ENCODE measurements at regions not wholly inside any gene's neighbourhood (a gene's known extent, or its start where the extent isn't known, plus 50 kb on each side); places are given as distances from the start of the nearest gene placed in this dataset.

DNA sequence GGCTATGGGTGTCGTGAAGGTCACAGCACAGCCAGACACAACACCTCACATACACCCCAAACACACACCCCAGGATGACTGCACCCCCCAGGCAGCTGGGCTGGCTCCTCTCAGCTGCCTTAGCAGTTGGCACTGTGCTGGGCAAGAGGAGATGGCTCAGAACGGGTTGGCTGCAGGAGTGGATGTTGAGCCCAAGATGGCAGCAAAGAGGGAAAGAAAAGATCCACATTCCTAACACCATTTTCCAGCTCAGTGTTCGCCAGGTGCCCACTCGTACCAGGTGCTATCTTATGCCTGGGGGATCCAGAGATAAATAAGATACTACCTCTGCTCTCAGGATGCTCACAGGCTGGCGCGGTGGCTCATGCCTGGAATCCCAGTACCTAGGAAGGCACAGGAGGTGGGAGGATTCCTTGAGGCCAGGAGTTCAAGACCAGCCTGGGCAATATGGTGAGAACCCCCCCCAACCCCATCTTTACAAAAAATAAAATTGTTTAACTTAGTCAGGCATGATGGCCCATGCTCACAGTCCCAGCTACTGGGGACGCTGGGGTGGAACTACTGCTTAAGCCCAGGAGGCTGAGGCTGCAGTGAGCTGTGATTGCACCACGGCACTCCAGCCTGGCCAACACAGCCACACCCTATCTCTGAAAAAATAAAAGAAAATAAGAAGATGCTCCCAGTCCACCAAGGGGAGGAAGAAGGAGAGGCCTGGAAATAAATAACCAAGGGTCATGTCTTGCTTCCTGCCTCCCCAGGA, 89.7 kb upstream of the ZNF507 start:
- no peaks in the 10 kb centered on the region for H3K4me1 ChIP-seq (ENCODE audit: control insufficient read depth in 4 of 4, insufficient read depth in 4 of 4, low read length in 3 of 4)
- H3K4me3 ChIP-seq (ENCODE audit: low read depth in 1 of 3, low read length in 3 of 3), result no peak overlapping the region
- peaks cover 0 to 6% (median 2%) of the 10 kb centered on the region in 4 donors for H3K27me3 ChIP-seq (ENCODE audit: control insufficient read depth in 4 of 4, insufficient read depth in 4 of 4, low read length in 3 of 4)
- no peaks in the 10 kb centered on the region for H3K9me3 ChIP-seq (ENCODE audit: control insufficient read depth in 4 of 4, low read length in 3 of 4)
- no peak for TF ChIP-seq GABPA (IDR thresholded peaks at IDR 0.05 in 1 of 2, conservative IDR thresholded peaks at IDR 0.05 in 1 of 2)
- no peak for TF ChIP-seq NR2F2 (IDR thresholded peaks at IDR 0.05)
- no peak for TF ChIP-seq REST (IDR thresholded peaks at IDR 0.05)
- no peak for TF ChIP-seq MAX (IDR thresholded peaks at IDR 0.05)
- no peak for TF ChIP-seq ATF3 (IDR thresholded peaks at IDR 0.05)
- TF ChIP-seq, protein P1, sequence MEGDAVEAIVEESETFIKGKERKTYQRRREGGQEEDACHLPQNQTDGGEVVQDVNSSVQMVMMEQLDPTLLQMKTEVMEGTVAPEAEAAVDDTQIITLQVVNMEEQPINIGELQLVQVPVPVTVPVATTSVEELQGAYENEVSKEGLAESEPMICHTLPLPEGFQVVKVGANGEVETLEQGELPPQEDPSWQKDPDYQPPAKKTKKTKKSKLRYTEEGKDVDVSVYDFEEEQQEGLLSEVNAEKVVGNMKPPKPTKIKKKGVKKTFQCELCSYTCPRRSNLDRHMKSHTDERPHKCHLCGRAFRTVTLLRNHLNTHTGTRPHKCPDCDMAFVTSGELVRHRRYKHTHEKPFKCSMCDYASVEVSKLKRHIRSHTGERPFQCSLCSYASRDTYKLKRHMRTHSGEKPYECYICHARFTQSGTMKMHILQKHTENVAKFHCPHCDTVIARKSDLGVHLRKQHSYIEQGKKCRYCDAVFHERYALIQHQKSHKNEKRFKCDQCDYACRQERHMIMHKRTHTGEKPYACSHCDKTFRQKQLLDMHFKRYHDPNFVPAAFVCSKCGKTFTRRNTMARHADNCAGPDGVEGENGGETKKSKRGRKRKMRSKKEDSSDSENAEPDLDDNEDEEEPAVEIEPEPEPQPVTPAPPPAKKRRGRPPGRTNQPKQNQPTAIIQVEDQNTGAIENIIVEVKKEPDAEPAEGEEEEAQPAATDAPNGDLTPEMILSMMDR (IDR thresholded peaks at IDR 0.05; ENCODE audit: low read depth, low read length, missing input control), result no peak
- TF ChIP-seq EGR1 (IDR thresholded peaks at IDR 0.05; ENCODE audit: low read depth in 2 of 2), result no peak
- no peak for TF ChIP-seq FOXA2 (IDR thresholded peaks at IDR 0.05)
- TF ChIP-seq HNF4A (conservative IDR thresholded peaks at IDR 0.05), result no peak
- TF ChIP-seq RXRA (IDR thresholded peaks at IDR 0.05), result no peak
- no peak for TF ChIP-seq YY1 (IDR thresholded peaks at IDR 0.05)
- no peak for TF ChIP-seq RAD21 (IDR thresholded peaks at IDR 0.05)
- TF ChIP-seq TAF1 (conservative IDR thresholded peaks at IDR 0.05), result no peak
- TF ChIP-seq FOXA1 (IDR thresholded peaks at IDR 0.05), result no peak
- TF ChIP-seq SP1 (IDR thresholded peaks at IDR 0.05), result no peak
- no peak for TF ChIP-seq JUND (IDR thresholded peaks at IDR 0.05)
- H3K9ac ChIP-seq (ENCODE audit: low read depth in 1 of 2, low read length in 2 of 2), result no peak overlapping the region
- WGBS, result 77% methylated on average over 8 of the region's 8 CpGs
- H3K36me3 ChIP-seq (ENCODE audit: control insufficient read depth in 4 of 4, insufficient read depth in 3 of 4, low read depth in 1 of 4, low read length in 3 of 4), result no peaks in the 10 kb centered on the region
- no peak for DNase-seq (ENCODE audit: low spot score)
- no peak overlapping the region for H3K27ac ChIP-seq (ENCODE audit: low read depth in 1 of 2, low read length in 2 of 2)

GRCh38 chr19:32256341-32256975, 89.0 kb upstream of the ZNF507 start:
- no peaks in the 10 kb centered on the region for H3K9me3 ChIP-seq (ENCODE audit: control insufficient read depth in 4 of 4, low read length in 3 of 4)
- no peaks in the 10 kb centered on the region for H3K36me3 ChIP-seq (ENCODE audit: control insufficient read depth in 4 of 4, insufficient read depth in 3 of 4, low read depth in 1 of 4, low read length in 3 of 4)
- H3K27ac ChIP-seq (ENCODE audit: low read depth in 1 of 2, low read length in 2 of 2), result no peak overlapping the region
- H3K9ac ChIP-seq (ENCODE audit: low read depth in 1 of 2, low read length in 2 of 2), result no peak overlapping the region
- TF ChIP-seq FOXA1 (IDR thresholded peaks at IDR 0.05), result no peak
- TF ChIP-seq ATF3 (IDR thresholded peaks at IDR 0.05), result no peak
- TF ChIP-seq RAD21 (IDR thresholded peaks at IDR 0.05), result no peak
- TF ChIP-seq REST (IDR thresholded peaks at IDR 0.05), result no peak
- no peak for DNase-seq (ENCODE audit: low spot score)
- peaks cover 0 to 6% (median 2%) of the 10 kb centered on the region in 4 donors for H3K27me3 ChIP-seq (ENCODE audit: control insufficient read depth in 4 of 4, insufficient read depth in 4 of 4, low read length in 3 of 4)
- H3K4me3 ChIP-seq (ENCODE audit: low read depth in 1 of 3, low read length in 3 of 3), result no peak overlapping the region
- WGBS, result 69% methylated on average over 15 of the region's 15 CpGs
- no peaks in the 10 kb centered on the region for H3K4me1 ChIP-seq (ENCODE audit: control insufficient read depth in 4 of 4, insufficient read depth in 4 of 4, low read length in 3 of 4)
